Cardiac fibroblast (primary cell): ENCODE measurements at regions not wholly inside any gene's neighbourhood (a gene's known extent, or its start where the extent isn't known, plus 50 kb on each side); places are given as distances from the start of the nearest gene placed in this dataset.

Experiments
- DNase-seq, 2 donors: peaks; one replicate each; pipeline versions ENCODE4 v3.0.0 to v3.0.0-alpha.2; 2010; ENCODE audit warnings: low read depth in 2 of 2
- H3K4me3 ChIP-seq, 2 donors: replicated peaks in 1 of 2; 1 replicate in 1 of 2; 2 replicates in 1 of 2; pipeline ENCODE4 v1.5.1; 2011; ENCODE audit warnings: low read depth in 2 of 2, low read length in 2 of 2, mild to moderate bottlenecking in 2 of 2, moderate library complexity in 1 of 2
- CTCF ChIP-seq: IDR thresholded peaks from one replicate; pipeline ENCODE4 v1.5.1; 2011; ENCODE audit warnings: low read depth, mild to moderate bottlenecking, low read length, inconsistent platforms

GRCh38 chr1:96240438-96240837 lies 481.1 kb upstream of the PTBP2 start:
- no peak for DNase-seq
- no peak for TF ChIP-seq CTCF
- H3K4me3 ChIP-seq = no peak overlapping the region

GRCh38 chr1:96253246-96254035 lies 468.1 kb upstream of the PTBP2 start:
- no peak for TF ChIP-seq CTCF
- peak; percentile 6 to 14 for DNase-seq
- H3K4me3 ChIP-seq = no peak overlapping the region

- DNase-seq = peak in 1 of 2 donors; percentile 55
- no peak for TF ChIP-seq CTCF
- no peak overlapping the region for H3K4me3 ChIP-seq
Measured at GRCh38 chr1:96256130-96256790, 465.3 kb upstream of the PTBP2 start.

GRCh38 chr1:96259399-96259798 lies 462.2 kb upstream of the PTBP2 start:
- TF ChIP-seq CTCF = no peak
- no peak for DNase-seq

GRCh38 chr1:96281491-96281890 lies 440.1 kb upstream of the PTBP2 start:
- DNase-seq = peak in 1 of 2 donors; percentile 55
- H3K4me3 ChIP-seq = no peak overlapping the region
- TF ChIP-seq CTCF = no peak

More at GRCh38 chr1:96259399-96259798, 462.2 kb upstream of the PTBP2 start:
- no peak overlapping the region for H3K4me3 ChIP-seq

GRCh38 chr1:96290033-96290432 lies 431.6 kb upstream of the PTBP2 start:
- no peak for DNase-seq
- H3K4me3 ChIP-seq = no peak overlapping the region
- TF ChIP-seq CTCF = no peak
